IMR-90 (cell line): ENCODE measurements at regions not wholly inside any gene's neighbourhood (a gene's known extent, or its start where the extent isn't known, plus 50 kb on each side); places are given as distances from the start of the nearest gene placed in this dataset.

Experiments
- ATAC-seq: fragments of 200-7000 bp; cut with Tn5 transposase; 2 replicates; pipeline ENCODE4 v1.9.1; 2020; ENCODE audit warnings: low read depth, mild to moderate bottlenecking, moderate library complexity
- BruUV-seq: library from RNA; stranded (reverse); fragments of 400-500 nt; replicated peaks from 2 replicates; lab custom pipeline; 2021; lab: Mats Ljungman, UMichigan
- CTCF ChIA-PET: fragments of 300-600 bp; formaldehyde crosslinking; extraction: SDS; loops from one replicate; lab custom pipeline; 2021; ENCODE audit warnings: antibody characterized with exemption; lab: Yijun Ruan, JAX
- POLR2A ChIA-PET: fragments of 300-600 bp; sonication (Branson Sonifier 250); formaldehyde crosslinking; loops from one replicate; lab custom pipeline; 2022; ENCODE audit warnings: antibody characterized with exemption; ENCODE audit not compliant: unreplicated experiment; lab: Charles Lee
- DNase-seq: peaks from one replicate; pipeline ENCODE4 v3.0.0; 2013
- H2AFZ ChIP-seq: replicated peaks from 2 replicates; pipeline ENCODE3; 2013; ENCODE audit warnings: low read length, mild to moderate bottlenecking; ENCODE audit not compliant: poor library complexity
- H2AK5ac ChIP-seq: 2 replicates; pipeline ENCODE4 v1.6.1; 2013; ENCODE audit warnings: low read depth, low read length, inconsistent platforms
- H2AK9ac ChIP-seq: replicated peaks from 2 replicates; pipeline ENCODE3; 2013; ENCODE audit warnings: mild to moderate bottlenecking, low read depth, low read length, moderate library complexity; ENCODE audit not compliant: poor library complexity
- H2BK120ac ChIP-seq: 2 replicates; pipeline ENCODE4 v1.6.1; 2013; ENCODE audit warnings: low read depth, low read length, inconsistent platforms
- H2BK15ac ChIP-seq: 3 replicates; pipeline ENCODE4 v1.6.1; 2013; ENCODE audit warnings: low read depth, low read length, inconsistent platforms
- H2BK20ac ChIP-seq: 2 replicates; pipeline ENCODE4 v1.6.1; 2013; ENCODE audit warnings: low read depth, mild to moderate bottlenecking, inconsistent platforms, low read length, moderate library complexity
- H2BK5ac ChIP-seq: 2 replicates; pipeline ENCODE4 v1.6.1; 2013; ENCODE audit warnings: mild to moderate bottlenecking, low read depth, low read length, inconsistent platforms; ENCODE audit not compliant: poor library complexity, severe bottlenecking
- H3K14ac ChIP-seq: replicated peaks from 2 replicates; pipeline ENCODE4 v1.6.1; 2013; ENCODE audit warnings: low read depth, low read length, inconsistent platforms
- H3K18ac ChIP-seq: 2 replicates; pipeline ENCODE4 v1.6.1; 2013; ENCODE audit warnings: low read depth, low read length, control low read depth
- H3K23ac ChIP-seq: 2 replicates; pipeline ENCODE4 v1.6.1; 2013; ENCODE audit warnings: low read depth, low read length, inconsistent platforms
- H3K27ac ChIP-seq: 2 replicates; pipeline ENCODE4 v1.5.1; 2013; ENCODE audit warnings: mild to moderate bottlenecking, control low read depth, low read length; ENCODE audit not compliant: insufficient read depth
- H3K27me3 ChIP-seq: 2 replicates; pipeline ENCODE4 v1.6.1; 2013; ENCODE audit warnings: low read length; ENCODE audit not compliant: control insufficient read depth, insufficient read depth
- H3K36me3 ChIP-seq: 2 replicates; pipeline ENCODE4 v1.6.1; 2013; ENCODE audit warnings: low read length, mixed read lengths; ENCODE audit not compliant: control insufficient read depth, insufficient read depth
- H3K4ac ChIP-seq: 2 replicates; pipeline ENCODE4 v1.6.1; 2013; ENCODE audit warnings: low read depth, low read length, inconsistent platforms
- H3K4me1 ChIP-seq: 2 replicates; pipeline ENCODE4 v1.6.1; 2013; ENCODE audit warnings: low read length, mixed read lengths; ENCODE audit not compliant: control insufficient read depth, insufficient read depth
- H3K4me2 ChIP-seq: 2 replicates; pipeline ENCODE4 v1.6.1; 2013; ENCODE audit warnings: low read depth, mild to moderate bottlenecking, control low read depth, low read length, moderate library complexity
- H3K4me3 ChIP-seq: 2 replicates; pipeline ENCODE4 v1.5.1; 2013; ENCODE audit warnings: low read depth, mild to moderate bottlenecking, control low read depth, low read length, moderate library complexity; ENCODE audit not compliant: insufficient read depth
- H3K56ac ChIP-seq: 2 replicates; pipeline ENCODE4 v1.6.1; 2013; ENCODE audit warnings: low read length, inconsistent platforms; ENCODE audit not compliant: insufficient read depth; ENCODE audit errors: extremely low read depth
- H3K79me1 ChIP-seq, 2 experiments: 2 replicates each; pipeline ENCODE4 v1.6.1; 2013; ENCODE audit warnings: low read length in 2 of 2, inconsistent platforms in 1 of 2, low read depth in 1 of 2
- H3K9ac ChIP-seq: 2 replicates; pipeline ENCODE4 v1.6.1; 2013; ENCODE audit warnings: low read depth, low read length, control low read depth
- H3K9me1 ChIP-seq: 2 replicates; pipeline ENCODE4 v1.6.1; 2013; ENCODE audit warnings: low read length, inconsistent platforms; ENCODE audit not compliant: insufficient read depth
- H3K9me3 ChIP-seq: 2 replicates; pipeline ENCODE4 v1.6.1; 2013; ENCODE audit warnings: low read length; ENCODE audit not compliant: control insufficient read depth, insufficient read depth
- H4K20me1 ChIP-seq: 2 replicates; pipeline ENCODE4 v1.6.1; 2013; ENCODE audit warnings: low read length, inconsistent platforms; ENCODE audit not compliant: insufficient read depth
- H4K5ac ChIP-seq: 2 replicates; pipeline ENCODE4 v1.6.1; 2013; ENCODE audit warnings: mild to moderate bottlenecking, low read depth, low read length, control low read depth
- H4K8ac ChIP-seq, 2 experiments: 2 replicates each; pipeline ENCODE4 v1.6.1; 2013; ENCODE audit warnings: low read depth in 2 of 2, low read length in 2 of 2, control low read depth in 1 of 2, inconsistent platforms in 1 of 2
- H4K91ac ChIP-seq: 2 replicates; pipeline ENCODE4 v1.6.1; 2013; ENCODE audit warnings: low read depth, low read length, inconsistent platforms; ENCODE audit not compliant: insufficient read depth
- BHLHE40 ChIP-seq: fragments of 150-350 bp; IDR thresholded peaks from 2 replicates; pipeline ENCODE4 v1.6.1; 2016; ENCODE audit warnings: mild to moderate bottlenecking, low read depth, low read length
- CEBPB ChIP-seq: IDR thresholded peaks from 2 replicates; pipeline ENCODE4 v1.6.1; 2012; ENCODE audit warnings: low read depth, low read length, improper control_type of control experiment
- CHD1 ChIP-seq: IDR thresholded peaks from 2 replicates; pipeline ENCODE4 v1.6.1; 2012; ENCODE audit warnings: low read depth, low read length, improper control_type of control experiment
- FOS ChIP-seq: fragments of 150-350 bp; IDR thresholded peaks from 2 replicates; pipeline ENCODE4 v1.6.1; 2016; ENCODE audit warnings: low read depth, low read length
- MAFK ChIP-seq: IDR thresholded peaks from 2 replicates; pipeline ENCODE4 v1.6.1; 2012; ENCODE audit warnings: low read depth, low read length, improper control_type of control experiment
- MAZ ChIP-seq: IDR thresholded peaks from 2 replicates; pipeline ENCODE4 v1.6.1; 2012; ENCODE audit warnings: low read depth, mild to moderate bottlenecking, low read length, improper control_type of control experiment, moderate library complexity, borderline replicate concordance
- MXI1 ChIP-seq: IDR thresholded peaks from 2 replicates; pipeline ENCODE4 v1.6.1; 2012; ENCODE audit warnings: low read depth, mild to moderate bottlenecking, low read length, moderate library complexity, borderline replicate concordance
- NFE2L2 ChIP-seq: fragments of 150-350 bp; IDR thresholded peaks from 2 replicates; pipeline ENCODE4 v1.6.1; 2016; ENCODE audit warnings: low read depth, mild to moderate bottlenecking, low read length
- POLR2A ChIP-seq: IDR thresholded peaks from 2 replicates; pipeline ENCODE4 v1.6.1; 2012; ENCODE audit warnings: mild to moderate bottlenecking, low read depth, low read length
- RAD21 ChIP-seq: IDR thresholded peaks from 2 replicates; pipeline ENCODE4 v1.6.1; 2012; ENCODE audit warnings: low read length, improper control_type of control experiment
- RCOR1 ChIP-seq: IDR thresholded peaks from 2 replicates; pipeline ENCODE4 v1.6.1; 2012; ENCODE audit warnings: mild to moderate bottlenecking, low read length, improper control_type of control experiment; ENCODE audit not compliant: insufficient replicate concordance
- RFX5 ChIP-seq: IDR thresholded peaks from 2 replicates; pipeline ENCODE4 v1.8.0; 2012; ENCODE audit warnings: low read depth, mild to moderate bottlenecking, low read length, moderate library complexity
- SMC3 ChIP-seq: fragments of 150-350 bp; IDR thresholded peaks from 2 replicates; pipeline ENCODE4 v1.6.1; 2016; ENCODE audit warnings: low read depth, mild to moderate bottlenecking, antibody characterized with exemption, low read length, moderate library complexity
- WGBS, 2 experiments: methylation state at CpG; one replicate each; pipeline versions ENCODE4 v1.1.5 to v1.1.7; 2013; ENCODE audit warnings: missing lambda C conversion rate in 2 of 2; ENCODE audit not compliant: insufficient read length in 1 of 2; ENCODE audit errors: extremely low coverage in 2 of 2; 5-methylcytosine and 5-hydroxymethylcytosine counted together
- dilution Hi-C: fragments of 300-500 bp; cut with HindIII; formaldehyde crosslinking; loops from one replicate; pipeline ENCODE4 v1.14.3; 2018; ENCODE audit warnings: low sequenced_read_pairs; ENCODE audit not compliant: unreplicated experiment
- in situ Hi-C: fragments of 300-500 bp; cut with MboI; formaldehyde crosslinking; loops from 3 replicates; pipeline ENCODE4 v1.14.3; 2019; ENCODE audit warnings: low sequenced_read_pairs, inconsistent platforms, mixed read lengths
- intact Hi-C: fragments of 100-400 bp; cut with micrococcal nuclease; formaldehyde crosslinking; loops from 2 replicates; pipeline ENCODE4 v1.10.0; 2022
- TF ChIP-seq, protein P1 (sequence below): conservative IDR thresholded peaks from 2 replicates; pipeline ENCODE4 v1.5.1; 2012; ENCODE audit warnings: mild to moderate bottlenecking, low read depth, low read length, improper control_type of control experiment
- TF ChIP-seq, protein P2 (sequence below): fragments of 150-350 bp; IDR thresholded peaks from 2 replicates; pipeline ENCODE4 v1.6.1; 2017; ENCODE audit warnings: mild to moderate bottlenecking, antibody characterized with exemption, low read length, low read depth
- TF ChIP-seq, protein P3 (sequence below): fragments of 150-350 bp; IDR thresholded peaks from 2 replicates; pipeline ENCODE4 v1.6.1; 2016; ENCODE audit warnings: low read depth, mild to moderate bottlenecking, low read length, moderate library complexity, borderline replicate concordance

DNA sequence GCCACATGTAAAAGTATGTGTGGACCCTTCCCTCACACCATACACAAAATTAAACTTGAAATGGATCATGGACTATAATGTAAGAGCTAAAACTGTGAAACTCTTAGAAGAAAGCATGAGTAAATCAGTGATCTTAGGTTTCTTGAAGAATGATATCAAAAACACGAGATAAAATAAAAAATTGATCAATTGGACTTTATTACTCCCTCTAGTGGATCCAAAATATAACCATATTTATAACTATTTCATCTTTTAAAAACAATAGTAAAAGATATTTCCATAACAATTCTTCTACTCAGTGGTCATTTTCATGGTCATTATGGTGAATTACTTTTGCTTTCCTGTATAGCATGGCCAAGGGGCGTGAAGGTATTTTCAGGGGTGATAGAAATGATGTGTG, 174.6 kb upstream of the LSM14A start:
- Histone ChIP-seq H4K5ac (no peak overlapping the region), H3K27me3 (no peaks in the 10 kb centered on the region), H3K4me1 (no peaks in the 10 kb centered on the region), H2BK20ac (no peak overlapping the region), H2AK9ac (no peak overlapping the region), H3K23ac (no peak overlapping the region), H3K36me3 (no peaks in the 10 kb centered on the region), H4K8ac (no peak overlapping the region), H3K14ac (no peak overlapping the region), H3K79me1 (no peaks in the 10 kb centered on the region), H2AK5ac (no peak overlapping the region), H2BK5ac (no peak overlapping the region), H2BK15ac (no peak overlapping the region), H3K18ac (no peak overlapping the region), H2AFZ (no peak overlapping the region), H2BK120ac (no peak overlapping the region), H3K56ac (no peak overlapping the region), H3K9ac (no peak overlapping the region), H3K4ac (no peak overlapping the region), H3K9me3 (no peaks in the 10 kb centered on the region), H3K4me2 (no peak overlapping the region), H4K91ac (no peak overlapping the region), H4K20me1 (no peaks in the 10 kb centered on the region), H3K9me1 (no peaks in the 10 kb centered on the region), H3K27ac (no peak overlapping the region), H3K4me3 (no peak overlapping the region)
- no CpG with 5 or more reads among the region's 2 CpGs for WGBS, 2 experiments
- dilution Hi-C loops (no loop called here), in situ Hi-C loops (no loop called here), intact Hi-C loops (loop anchor here (1.0 to 5.0 kb wide), 2 partner anchors 200 to 219 kb away; partner anchors contain the start of gene KCTD15)
- TF ChIP-seq, protein P1, sequence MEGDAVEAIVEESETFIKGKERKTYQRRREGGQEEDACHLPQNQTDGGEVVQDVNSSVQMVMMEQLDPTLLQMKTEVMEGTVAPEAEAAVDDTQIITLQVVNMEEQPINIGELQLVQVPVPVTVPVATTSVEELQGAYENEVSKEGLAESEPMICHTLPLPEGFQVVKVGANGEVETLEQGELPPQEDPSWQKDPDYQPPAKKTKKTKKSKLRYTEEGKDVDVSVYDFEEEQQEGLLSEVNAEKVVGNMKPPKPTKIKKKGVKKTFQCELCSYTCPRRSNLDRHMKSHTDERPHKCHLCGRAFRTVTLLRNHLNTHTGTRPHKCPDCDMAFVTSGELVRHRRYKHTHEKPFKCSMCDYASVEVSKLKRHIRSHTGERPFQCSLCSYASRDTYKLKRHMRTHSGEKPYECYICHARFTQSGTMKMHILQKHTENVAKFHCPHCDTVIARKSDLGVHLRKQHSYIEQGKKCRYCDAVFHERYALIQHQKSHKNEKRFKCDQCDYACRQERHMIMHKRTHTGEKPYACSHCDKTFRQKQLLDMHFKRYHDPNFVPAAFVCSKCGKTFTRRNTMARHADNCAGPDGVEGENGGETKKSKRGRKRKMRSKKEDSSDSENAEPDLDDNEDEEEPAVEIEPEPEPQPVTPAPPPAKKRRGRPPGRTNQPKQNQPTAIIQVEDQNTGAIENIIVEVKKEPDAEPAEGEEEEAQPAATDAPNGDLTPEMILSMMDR, result no peak; the same call in 1 of the 2 replicates
- TF ChIP-seq, protein P2, sequence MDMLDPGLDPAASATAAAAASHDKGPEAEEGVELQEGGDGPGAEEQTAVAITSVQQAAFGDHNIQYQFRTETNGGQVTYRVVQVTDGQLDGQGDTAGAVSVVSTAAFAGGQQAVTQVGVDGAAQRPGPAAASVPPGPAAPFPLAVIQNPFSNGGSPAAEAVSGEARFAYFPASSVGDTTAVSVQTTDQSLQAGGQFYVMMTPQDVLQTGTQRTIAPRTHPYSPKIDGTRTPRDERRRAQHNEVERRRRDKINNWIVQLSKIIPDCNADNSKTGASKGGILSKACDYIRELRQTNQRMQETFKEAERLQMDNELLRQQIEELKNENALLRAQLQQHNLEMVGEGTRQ, result no peak
- no peak for TF ChIP-seq POLR2A
- TF ChIP-seq FOS, result no peak
- no peak for TF ChIP-seq RCOR1
- TF ChIP-seq MAFK, result no peak
- TF ChIP-seq RFX5, result no peak
- TF ChIP-seq, protein P3, sequence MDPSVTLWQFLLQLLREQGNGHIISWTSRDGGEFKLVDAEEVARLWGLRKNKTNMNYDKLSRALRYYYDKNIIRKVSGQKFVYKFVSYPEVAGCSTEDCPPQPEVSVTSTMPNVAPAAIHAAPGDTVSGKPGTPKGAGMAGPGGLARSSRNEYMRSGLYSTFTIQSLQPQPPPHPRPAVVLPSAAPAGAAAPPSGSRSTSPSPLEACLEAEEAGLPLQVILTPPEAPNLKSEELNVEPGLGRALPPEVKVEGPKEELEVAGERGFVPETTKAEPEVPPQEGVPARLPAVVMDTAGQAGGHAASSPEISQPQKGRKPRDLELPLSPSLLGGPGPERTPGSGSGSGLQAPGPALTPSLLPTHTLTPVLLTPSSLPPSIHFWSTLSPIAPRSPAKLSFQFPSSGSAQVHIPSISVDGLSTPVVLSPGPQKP, result no peak
- no peak for TF ChIP-seq RAD21
- TF ChIP-seq CHD1, result no peak
- no peak for TF ChIP-seq SMC3
- no peak for TF ChIP-seq BHLHE40
- TF ChIP-seq CEBPB, result no peak
- no peak for TF ChIP-seq MXI1
- no peak for TF ChIP-seq NFE2L2
- no peak for TF ChIP-seq MAZ
- ChIA-PET CTCF (interaction anchor here (0.7 to 2.4 kb wide), 4 partner anchors 98 to 219 kb away, joined by 3 to 36 read pairs (median 3); no protein-coding TSS in a partner anchor), POLR2A (no interaction called here)
- BruUV-seq, result no TSS peak
- DNase-seq, result no peak
- no peak for ATAC-seq
